Hepatic stellate cell (primary cell): ENCODE measurements at regions not wholly inside any gene's neighbourhood (a gene's known extent, or its start where the extent isn't known, plus 50 kb on each side); places are given as distances from the start of the nearest gene placed in this dataset.

Experiments
- DNase-seq: peaks from one replicate; pipeline ENCODE4 v3.0.0; 2011; ENCODE audit warnings: low spot score

DNA sequence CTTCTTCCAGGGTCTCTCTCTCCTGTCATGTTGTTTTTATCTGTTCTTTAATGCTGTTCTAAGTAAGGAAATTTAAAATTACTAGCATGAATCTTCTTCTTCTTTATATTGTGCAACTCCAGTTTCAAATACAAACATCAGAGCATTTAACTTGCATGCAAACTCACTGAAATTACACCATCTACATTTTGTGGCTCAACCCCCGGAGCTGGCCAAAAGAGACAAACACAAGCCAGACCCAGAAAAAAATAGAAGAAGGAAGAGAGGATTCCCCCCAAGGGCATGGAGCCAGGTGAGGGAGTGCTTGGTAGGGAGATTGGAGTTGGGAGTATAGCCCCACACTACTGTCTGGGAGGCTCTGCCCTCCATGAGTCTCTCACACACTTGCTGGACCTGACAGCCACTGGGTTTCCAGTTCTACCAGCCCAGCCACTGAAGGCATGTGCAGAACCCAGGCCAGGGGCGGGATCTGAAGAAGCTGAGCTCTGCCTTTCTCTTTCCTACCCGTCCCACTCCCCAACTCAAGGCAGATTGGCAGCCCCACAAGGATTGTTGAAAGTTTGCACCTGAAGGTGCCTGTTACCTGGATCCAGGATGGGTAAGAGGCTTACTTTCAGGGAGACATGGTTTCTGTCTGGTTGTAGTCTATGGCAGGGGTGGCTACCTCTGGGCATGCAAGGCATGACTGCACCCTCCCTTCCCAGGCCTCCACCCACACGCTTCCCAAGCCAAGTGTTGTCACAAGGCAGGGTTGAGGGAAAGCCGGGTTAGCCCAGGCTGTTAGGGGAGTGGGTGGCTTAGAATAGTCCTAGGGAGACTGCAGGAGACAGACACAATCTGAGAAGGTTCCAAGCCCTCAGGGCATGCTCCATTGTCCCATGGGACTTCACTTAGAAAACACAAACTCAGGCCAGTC lies 297.2 kb downstream of the TGFB2 start:
- DNase-seq: no peak

DNA sequence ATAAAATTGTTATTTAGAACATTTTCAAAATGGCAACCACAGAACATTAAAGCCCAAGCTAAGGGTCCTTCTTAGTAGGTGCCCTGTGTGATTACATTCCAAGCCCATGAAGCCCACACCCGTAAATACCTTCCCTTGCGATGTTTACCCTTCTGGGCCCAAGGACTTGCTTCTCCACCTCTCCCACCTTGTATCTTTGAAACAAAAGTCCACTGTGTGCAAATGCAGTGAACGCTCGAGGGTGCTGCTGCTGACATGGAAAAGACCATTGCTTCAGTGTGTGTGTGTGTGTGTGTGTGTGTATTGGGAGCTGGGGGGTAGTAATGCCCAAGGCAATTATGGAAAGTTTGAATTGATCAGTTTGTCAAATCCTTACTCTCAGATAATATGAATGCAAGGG lies 298.1 kb downstream of the TGFB2 start:
- no peak for DNase-seq

DNA sequence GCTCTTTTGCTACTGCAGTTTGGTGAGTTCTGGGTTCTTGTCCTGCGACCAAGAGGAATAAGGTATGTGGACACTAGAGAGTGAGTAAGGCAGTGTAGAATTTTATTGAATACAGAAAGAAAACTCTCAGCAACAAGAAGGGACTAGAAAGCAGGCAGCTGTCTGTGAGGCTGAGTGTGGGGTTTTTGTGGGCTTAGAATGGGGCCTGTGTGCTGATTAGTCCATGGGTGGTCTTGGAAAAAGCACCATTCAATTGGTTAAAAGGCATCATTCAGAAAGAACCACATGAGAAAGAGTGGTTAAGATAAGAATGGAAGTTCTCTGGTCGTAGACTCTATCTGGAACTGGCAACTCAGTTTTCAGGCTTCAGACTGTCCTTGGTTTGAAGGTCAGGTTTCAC lies 298.8 kb downstream of the TGFB2 start:
- DNase-seq: no peak

DNA sequence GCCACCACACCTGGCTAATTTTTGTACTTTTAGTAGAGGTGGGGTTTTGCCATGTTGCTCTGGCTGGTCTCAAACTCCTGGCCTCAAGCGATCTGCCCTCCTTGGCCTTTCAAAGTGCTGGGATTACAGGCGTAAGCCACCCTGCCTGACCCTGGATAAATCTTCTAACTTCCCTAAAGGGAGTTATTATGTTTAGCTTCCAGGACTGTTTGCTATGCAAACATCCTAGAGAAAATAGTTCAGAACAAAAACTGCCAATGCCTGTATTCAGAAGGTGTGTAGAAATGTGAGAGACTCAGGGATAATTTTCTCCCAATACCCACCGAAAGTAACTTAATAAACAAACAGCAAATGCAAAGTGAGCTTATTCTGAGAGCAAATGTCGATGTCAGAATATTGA lies 301.2 kb downstream of the TGFB2 start:
- no peak for DNase-seq

DNA sequence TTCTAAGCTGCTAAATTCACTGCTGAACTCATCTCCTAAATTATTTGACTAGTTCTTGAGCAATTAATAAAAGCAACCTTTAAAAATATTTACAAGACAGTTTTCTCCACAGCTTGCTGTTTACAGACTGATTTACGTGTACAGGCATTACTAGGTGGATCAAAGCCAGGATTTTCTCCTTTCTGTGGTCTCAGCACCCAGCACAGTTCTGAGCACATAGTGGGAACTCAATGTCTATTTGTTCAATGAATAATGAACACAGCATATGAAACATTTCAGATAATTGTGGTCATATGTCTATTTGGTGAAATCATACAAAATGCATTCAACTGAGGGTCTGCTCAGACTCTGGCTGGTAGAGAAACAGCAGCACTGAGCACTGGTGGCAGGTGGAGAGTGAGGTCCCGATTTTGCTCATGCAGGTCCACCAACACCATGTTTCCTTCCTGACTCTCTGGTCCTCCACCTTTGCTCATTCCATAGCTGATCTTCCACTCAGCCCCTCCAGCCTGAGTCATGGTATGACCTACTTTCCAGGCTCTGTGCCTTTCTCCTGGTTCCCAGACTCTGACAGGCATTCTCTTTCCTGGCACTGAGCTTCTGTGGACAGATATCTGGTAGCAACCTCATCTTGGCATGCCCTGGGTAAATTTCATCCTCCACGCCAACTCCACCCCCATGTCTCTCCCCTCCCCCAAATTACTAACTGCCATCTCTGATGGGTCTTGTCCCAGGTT lies 311.3 kb downstream of the TGFB2 start:
- no peak for DNase-seq

DNA sequence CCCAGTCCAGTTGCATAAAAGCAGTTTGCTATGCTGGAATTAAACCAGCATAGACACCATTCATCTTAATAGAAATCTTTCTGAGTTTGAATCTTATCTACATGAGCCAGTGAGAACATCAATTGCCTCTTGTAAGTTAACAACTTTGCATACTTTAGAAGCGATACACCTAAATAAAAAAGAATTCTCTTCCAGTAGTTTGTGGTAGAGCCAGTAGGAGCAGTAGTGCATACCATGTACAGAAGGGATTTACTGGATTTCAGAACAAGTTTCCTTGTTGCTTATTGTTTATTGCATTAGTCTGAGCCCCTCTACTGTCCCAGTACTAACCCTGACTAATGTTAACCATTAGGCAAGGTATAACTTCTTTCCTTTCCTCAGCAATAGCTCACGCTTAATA lies 313.1 kb downstream of the TGFB2 start:
- no peak for DNase-seq

DNA sequence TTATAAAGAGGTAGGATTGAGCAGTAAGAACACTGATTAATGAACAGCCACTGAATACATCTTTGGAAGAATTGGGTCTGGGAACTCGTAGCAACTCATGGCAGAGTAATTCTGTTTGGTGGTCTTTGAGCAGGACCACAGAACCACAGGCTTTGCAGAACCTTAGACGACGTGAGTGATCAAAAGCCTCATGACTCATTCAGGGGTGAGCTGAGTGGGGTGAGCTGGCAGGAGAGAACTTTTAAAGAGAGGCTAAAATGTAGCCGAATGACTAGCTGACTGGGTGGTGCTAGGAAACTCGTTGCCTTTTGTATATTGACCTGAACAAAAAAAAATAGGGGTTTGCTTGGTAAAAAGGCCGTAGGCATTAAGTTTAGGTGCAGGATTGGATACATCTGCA lies 313.8 kb downstream of the TGFB2 start:
- DNase-seq: no peak

DNA sequence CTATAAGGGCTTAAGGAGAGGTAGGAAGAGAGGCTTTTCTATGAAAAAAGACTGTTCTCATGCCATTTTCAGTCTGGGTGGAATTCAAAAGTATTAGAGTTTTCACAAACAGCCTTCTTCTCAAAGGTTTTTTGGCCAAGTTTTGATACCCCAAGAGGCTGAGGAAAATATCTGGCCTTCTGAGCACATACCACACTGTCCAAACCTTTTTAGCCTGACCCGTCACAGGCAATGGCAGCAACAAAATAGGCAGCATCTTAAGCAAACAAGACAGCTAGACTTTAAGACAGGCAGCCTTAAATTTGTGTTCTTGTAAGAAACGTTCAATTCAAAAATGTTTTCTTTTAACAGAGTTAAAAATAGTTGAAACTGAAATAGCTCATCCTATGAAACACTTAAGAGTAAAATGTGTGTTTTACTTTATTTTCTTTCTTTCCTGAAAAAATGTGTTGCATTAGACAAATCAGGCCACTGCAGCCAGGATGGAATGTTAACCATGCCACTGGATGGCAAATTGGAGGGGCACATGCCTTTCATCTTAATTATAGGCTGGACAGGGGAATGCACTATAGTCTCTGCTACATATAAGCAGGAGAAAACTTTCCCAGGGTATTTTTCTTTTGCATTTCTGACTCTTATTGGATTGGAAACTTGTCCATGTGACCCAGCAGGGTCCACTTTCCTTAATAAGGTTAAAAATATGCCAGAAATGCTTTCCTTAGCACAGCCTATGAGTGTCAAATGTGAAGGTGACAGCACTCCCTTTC lies 315.0 kb downstream of the TGFB2 start:
- DNase-seq: no peak

DNA sequence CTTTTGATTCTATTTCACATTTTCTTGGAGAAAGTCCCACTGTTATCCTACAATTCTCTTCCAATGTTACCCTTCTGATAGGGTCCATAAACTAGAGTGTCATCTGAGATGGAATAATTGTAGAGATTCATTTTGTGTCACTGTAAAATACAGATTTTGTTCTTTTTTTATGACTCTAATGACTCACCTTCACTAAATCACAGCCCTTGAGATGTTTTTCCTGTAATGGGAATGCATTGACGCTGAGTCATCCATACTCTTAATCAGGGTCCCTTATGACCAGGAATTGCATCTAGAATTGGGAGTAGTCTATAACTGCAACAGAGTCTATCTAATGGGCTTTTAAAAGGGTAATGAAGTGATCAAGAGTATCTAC lies 315.5 kb downstream of the TGFB2 start:
- no peak for DNase-seq

DNA sequence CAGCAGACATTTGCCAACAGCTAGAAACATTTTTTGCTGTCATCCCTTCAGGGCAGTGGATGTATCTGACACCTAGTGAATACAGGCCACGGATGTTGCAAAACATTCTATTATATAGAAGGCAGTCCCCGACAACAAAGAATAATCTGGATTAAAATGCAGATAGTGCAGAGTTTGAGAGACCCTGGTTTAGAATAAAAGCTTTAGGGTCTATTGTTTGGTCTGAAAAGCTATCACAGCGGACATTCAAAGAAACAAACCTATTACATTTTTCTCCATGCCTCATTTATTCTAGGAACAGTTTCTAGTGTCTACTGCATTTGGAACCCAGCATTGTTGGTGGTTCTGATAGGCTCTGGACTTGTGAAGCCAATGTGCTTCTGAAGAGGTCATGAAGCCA lies 316.3 kb downstream of the TGFB2 start:
- no peak for DNase-seq

DNA sequence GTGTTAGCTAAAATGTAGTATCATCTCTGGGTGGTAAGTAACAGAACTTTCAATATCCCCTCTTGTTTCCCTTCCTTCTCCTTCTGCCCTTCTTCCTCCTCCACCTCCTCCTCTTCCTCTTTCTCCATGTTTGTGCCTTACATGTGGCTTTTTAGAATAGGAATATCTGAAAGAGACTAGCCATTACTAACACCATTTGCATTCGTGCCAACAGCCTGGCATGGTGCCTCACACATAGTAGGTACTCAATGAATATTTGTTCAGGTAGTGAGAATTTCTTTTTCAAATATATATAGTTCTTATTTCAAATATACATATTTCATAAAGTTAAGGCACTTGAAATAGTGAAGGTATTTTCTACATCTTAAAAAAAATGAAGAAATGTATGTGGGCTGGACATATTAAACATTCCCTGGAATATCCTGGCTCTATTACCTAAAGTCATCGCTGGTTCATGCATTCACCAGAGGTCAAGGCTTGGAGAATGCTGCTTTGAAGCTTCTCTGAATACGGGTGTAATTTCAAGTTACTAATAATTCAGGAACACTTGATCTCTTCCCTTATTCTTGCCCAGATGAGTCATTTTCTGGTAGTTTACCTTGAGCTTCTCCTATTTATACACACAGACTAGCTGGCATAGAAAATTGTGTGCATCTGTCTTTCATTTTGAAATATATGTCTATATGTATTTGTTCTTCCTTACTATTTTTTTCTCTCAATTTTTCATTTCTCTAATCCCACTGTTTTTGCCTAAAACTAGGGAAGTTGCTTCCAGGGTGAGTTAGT lies 319.4 kb downstream of the TGFB2 start:
- no peak for DNase-seq

DNA sequence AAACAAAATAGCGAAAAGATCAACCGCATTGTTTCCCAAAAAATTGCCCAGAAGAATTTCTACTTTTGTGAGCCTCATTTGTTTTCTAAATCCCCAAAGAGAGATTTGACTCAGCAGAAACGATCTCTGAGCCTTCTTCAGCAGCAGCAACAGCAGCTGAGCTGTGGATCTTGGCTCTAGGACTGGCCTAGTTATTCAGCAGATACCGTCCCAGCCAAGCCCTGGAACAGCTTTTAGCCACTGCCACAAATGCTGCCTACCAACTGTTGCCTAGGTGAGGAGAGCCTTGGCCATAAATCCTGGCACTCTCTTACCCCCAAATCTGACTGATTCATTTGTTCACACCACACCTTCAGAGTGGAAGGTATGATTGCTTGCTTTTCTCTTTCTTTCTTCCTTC lies 320.1 kb downstream of the TGFB2 start:
- DNase-seq: peak; percentile 40

DNA sequence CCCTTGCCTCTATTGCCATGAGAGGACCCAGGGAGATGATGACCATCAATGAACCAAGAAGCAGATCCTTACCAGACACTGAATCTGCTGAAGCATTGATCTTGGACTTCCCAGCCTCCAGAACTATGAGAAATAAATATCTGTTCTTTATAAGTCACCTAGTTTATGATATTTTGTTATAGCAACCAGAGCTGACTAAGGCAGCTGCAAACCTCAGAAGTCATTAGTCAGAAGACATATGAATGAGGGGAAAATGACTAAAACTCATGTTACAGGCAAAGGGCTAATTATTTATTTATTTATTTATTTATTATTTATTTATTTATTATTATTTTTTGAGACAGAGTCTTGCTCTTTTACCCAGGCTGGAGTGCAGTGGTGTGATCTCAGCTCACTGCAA lies 321.1 kb downstream of the TGFB2 start:
- DNase-seq: no peak

DNA sequence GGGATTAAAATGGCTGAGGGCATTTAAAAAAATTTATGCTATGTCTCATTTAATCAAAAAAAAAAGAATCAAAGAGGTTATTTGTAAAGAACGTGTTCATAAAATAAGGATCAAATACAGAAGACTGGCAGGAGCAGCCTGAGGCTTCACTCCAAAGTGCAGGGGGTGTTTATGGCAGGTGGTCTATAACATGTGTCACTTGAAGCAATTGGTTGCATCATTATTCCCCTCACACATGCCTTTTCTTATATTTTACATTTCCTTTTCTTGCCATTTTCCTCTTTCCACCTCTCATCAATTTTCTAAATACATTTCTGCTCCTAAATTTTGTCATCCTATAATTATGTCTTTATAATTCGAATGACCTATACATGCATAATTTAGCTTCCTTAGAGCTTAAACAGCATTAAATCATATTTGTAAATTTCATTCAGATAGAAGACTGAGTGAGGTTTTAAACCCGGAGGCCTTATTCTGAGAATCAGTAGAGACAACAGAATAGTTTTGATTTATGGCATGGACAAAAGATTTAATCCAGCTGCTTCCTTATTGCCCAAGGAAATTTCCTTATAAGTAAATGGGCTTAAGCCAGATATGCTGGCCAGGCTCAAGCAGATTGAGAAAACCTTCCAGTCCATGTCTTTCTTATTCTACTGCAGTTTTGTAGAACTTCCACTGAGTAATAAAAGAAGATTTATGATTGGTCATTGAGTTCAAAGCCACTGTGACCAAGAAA lies 322.8 kb downstream of the TGFB2 start:
- DNase-seq: no peak

DNA sequence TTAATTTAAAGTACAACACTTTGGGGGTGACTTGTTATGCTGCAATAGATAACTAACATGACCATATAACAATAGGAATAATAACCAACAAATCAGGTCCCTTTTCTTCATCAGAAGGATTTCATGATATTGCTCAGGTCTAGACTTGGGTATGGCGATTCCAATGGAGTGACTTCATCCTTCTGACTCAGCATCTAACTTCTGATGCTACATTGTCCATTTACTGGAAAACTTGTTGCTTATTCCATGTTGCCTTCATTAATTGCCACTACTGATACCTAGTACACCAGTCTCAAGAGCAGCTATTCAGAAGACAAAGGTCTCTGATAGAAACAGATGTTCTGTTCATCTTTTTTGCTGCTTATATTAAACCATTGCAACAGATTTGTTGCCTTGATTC lies 324.3 kb downstream of the TGFB2 start:
- DNase-seq: no peak

DNA sequence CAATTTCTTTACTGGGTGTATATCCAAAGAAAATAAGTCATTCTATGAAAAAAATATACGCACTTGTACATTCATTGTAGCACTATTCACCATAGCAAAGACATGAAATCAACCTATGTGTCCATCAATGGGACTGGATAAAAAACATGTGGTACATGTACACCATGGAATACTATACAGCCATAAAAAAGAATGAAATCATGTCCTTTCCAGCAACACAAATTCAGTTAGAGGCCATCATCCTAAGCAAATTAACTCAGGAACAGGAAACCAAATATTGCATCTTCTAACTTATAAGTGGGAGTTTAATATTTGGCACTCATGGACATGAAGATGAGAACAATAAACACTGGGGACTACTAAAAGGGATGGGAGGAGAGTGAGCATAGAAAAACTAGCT lies 325.7 kb downstream of the TGFB2 start:
- DNase-seq: no peak

DNA sequence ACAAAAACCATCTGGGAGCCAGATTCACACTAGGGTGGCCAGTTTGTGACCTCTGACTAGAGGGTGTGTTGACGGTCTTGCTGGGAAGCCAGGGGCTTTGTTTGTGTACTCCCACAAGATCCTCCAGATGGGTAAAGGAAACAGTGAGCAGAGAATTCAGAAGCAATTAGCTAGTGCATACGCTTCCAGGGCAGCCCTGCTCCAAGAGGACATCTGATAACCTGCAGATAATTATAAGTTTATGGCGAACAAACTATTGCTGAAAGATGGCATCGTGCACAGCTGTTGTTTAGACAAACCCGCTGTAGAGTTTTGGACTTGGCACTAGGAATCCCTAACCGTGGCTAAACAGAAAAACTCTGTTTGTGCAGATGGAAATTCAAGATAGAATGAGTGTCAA lies 326.4 kb downstream of the TGFB2 start:
- no peak for DNase-seq

DNA sequence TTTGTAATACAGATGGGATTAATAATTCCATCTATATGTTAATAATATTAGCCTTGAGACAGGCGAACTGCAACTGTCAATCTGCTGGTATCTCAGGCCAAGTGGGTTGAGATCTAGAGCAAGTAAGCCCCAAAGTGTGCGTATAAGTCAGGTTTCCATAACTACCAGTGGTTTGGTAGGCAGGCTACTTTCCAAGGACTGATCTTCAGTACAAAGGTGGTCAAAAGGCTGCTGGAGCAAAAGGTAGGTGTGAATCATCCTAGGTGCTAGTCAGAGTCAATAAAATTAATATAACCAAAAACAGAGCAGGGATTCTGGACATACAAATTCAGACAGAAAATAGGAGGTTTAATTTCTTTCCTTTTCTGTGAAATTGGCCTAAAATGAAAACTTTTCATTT lies 328.0 kb downstream of the TGFB2 start:
- DNase-seq: no peak

DNA sequence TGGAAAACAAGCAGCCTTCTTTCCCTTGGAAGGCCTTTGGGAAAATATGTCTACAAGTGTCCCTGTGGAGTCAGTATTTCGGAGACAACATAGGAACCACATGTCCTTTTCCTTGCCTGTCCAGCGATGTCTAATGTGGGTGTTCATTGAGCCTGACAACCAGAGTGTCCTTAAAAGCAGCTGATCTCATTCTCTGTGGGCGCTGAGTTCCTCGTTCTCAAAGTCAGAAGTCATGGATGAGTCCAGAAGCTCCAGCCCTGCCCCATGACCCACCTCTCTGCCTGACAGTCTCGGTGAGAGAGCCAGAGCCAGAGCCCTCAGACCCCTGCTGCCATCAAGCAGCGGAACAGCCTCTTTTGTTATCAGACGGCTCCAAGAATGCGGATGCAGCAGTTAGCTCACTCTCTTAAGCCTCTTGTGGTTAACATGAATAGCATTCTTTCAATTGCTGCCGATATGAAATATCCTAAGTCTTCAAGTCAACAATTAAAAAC lies 329.2 kb downstream of the TGFB2 start:
- peak; percentile 52 for DNase-seq

DNA sequence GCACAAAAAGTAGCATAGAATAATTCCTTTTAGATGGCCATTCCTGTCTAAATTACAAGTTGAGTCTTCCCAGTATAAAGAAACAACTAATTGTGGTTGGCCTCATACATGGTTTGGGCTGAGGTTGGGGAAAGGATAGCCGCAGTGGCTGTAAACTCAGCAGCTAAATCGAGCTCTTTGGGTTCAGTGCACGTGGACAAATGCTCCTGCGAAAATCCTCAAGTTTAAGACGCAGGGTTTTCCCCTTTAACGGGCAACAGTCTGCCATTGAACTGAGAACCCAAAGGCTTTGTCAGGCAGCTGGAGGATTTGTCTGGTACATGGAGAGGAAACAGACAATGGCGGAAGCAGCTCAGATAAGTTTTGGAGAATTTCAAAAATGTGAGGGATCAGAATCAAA lies 331.9 kb downstream of the TGFB2 start:
- no peak for DNase-seq

DNA sequence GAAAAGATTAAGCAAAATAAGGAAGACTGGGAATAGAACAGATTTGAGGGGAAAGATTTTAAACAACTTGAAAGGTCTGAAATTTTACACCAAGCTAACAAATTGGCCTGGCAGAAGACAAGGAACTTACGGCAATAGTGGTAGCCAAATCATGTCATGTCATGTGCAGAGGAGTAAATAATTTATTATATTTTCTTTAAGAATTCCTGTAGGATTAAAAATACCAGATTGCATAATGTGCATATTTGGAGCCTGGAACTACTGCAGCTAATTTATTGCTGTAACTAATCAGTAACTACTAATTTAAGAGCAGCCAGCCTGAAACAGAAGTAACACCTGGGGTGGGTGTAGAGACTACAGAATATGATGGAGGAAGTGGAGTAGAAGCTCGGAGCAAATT lies 334.3 kb downstream of the TGFB2 start:
- no peak for DNase-seq
